ENCODE measurements at regions not wholly inside any gene's neighbourhood (a gene's known extent, or its start where the extent isn't known, plus 50 kb on each side); places are given as distances from the start of the nearest gene placed in this dataset.
A peak's percentile ranks its signal among the peaks of the same experiment; 100 is the strongest.

DNA sequence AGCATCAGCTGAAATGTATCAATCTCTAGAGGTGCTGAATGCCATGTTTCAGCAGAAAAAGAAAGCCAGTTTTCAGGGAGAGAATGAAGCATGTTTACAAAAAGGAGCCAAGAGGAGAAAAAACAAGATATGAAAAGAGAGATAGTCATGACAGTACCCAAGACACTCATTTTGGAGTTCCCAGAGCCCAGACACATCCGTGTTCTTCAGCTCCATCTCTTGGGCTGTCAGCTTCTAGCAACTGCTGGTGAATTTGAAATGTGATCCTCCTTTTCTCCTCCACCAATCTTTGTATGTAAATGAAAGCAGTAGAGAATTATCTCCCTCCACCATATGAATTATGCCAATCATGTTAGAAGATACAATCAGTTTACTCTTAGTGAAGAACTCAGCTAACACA lies 93.0 kb upstream of the SLC25A36 start:
- TF ChIP-seq, protein P1, sequence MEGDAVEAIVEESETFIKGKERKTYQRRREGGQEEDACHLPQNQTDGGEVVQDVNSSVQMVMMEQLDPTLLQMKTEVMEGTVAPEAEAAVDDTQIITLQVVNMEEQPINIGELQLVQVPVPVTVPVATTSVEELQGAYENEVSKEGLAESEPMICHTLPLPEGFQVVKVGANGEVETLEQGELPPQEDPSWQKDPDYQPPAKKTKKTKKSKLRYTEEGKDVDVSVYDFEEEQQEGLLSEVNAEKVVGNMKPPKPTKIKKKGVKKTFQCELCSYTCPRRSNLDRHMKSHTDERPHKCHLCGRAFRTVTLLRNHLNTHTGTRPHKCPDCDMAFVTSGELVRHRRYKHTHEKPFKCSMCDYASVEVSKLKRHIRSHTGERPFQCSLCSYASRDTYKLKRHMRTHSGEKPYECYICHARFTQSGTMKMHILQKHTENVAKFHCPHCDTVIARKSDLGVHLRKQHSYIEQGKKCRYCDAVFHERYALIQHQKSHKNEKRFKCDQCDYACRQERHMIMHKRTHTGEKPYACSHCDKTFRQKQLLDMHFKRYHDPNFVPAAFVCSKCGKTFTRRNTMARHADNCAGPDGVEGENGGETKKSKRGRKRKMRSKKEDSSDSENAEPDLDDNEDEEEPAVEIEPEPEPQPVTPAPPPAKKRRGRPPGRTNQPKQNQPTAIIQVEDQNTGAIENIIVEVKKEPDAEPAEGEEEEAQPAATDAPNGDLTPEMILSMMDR (IDR thresholded peaks at IDR 0.05; ENCODE audit: low read depth, low read length, poor library complexity, severe bottlenecking), result peak; percentile 26
- no peak for TF ChIP-seq EZH2phosphoT487 (IDR thresholded peaks at IDR 0.05; ENCODE audit: borderline replicate concordance, low read length)

Data from DOHH2 (cell line).